ENCODE measurements at regions not wholly inside any gene's neighbourhood (a gene's known extent, or its start where the extent isn't known, plus 50 kb on each side); places are given as distances from the start of the nearest gene placed in this dataset.

DNA sequence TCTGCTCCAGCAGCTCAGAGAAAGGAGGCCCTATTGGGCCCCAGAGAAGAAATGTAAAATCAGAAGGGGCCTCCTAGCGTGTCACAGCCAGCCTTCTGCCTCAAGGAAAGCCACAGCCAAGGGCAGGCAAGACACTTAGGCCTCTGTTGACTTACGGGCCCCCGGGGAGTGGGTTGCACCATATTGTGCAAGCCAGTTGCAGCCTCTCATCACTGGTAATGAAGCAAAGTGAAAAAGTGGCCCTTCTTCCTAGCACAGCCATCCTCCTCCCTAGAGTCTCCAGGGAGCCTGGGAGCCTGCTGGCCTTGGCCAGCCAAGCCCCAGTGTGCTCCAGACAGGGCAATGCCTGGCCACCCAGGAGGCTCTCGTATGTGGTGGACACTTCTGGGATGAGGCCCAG is 56.2 kb upstream of the GDF10 start:
- TF ChIP-seq CTCF (IDR thresholded peaks at IDR 0.05) (no peak), EP300 (IDR thresholded peaks at IDR 0.05) (peak in 1 of 2 donors; percentile 80)
